ENCODE measurements at regions not wholly inside any gene's neighbourhood (a gene's known extent, or its start where the extent isn't known, plus 50 kb on each side); places are given as distances from the start of the nearest gene placed in this dataset.

DNA sequence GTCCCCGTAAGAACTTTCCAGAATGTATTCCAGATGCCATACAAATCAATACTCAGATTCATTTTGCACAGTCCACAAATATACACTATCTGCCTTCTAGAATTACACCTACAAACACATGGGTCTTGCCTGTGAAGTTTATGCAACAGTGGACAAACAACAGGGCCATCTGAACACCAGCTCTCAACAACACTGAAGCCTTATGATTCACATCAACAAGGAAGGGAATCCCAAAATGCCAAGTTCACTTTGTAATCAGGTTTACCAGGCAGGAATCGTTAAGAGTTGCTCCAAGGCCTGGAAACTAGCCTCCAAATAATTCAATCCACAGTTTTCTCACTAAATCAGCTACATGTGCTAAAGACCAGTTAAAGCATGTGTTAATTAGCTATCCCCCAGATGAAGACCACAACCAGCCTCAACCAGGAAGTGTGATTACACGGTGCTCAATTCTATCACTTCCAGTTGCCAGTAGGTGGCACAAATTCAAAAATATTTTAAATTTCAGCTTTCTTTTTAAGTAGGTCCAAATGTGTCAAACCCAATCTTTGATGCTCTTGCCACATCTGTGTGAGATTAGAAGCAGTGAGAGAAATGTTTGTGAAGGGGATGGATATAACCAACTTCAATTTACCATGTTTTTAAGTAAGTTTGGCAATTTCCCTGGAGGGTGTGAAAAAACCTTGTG lies 139.1 kb upstream of the BDNF start:
- Histone ChIP-seq H3K27me3 (replicated peaks in 1 of 2; ENCODE audit: control insufficient read depth in 2 of 2, insufficient read depth in 2 of 2, low read length in 1 of 2) (no peaks in the 10 kb centered on the region), H3K9me3 (replicated peaks; ENCODE audit: control insufficient read depth, insufficient read depth, low read length) (peaks cover 2% of the 10 kb centered on the region; the same call in 2 of the 3 replicates), H4K20me1 (ENCODE audit: control insufficient read depth, insufficient read depth) (no peaks in the 10 kb centered on the region), H3K79me2 (ENCODE audit: control insufficient read depth, insufficient read depth, low read length) (no peaks in the 10 kb centered on the region), H3K27ac (ENCODE audit: control insufficient read depth, insufficient read depth) (no peak overlapping the region), H3K4me2 (ENCODE audit: control insufficient read depth, insufficient read depth) (no peak overlapping the region), H3K36me3 (ENCODE audit: control insufficient read depth in 2 of 2, insufficient read depth in 2 of 2, low read length in 1 of 2) (no peaks in the 10 kb centered on the region), H3K4me1 (ENCODE audit: control insufficient read depth, insufficient read depth, low read length) (no peaks in the 10 kb centered on the region), H3K9ac (ENCODE audit: control insufficient read depth, insufficient read depth, low read length) (no peak overlapping the region), H2AFZ (ENCODE audit: control insufficient read depth, low read depth, low read length) (no peak overlapping the region), H3K4me3 (no peak overlapping the region)
- ChIA-PET SMC1A (ENCODE audit: uncharacterized antibody, unreplicated experiment) (interaction anchor here (0.6 to 4.0 kb wide), 11 partner anchors 12 to 693 kb away, joined by 3 to 16 read pairs (median 3); no protein-coding TSS in a partner anchor), RAD21 (ENCODE audit: unreplicated experiment) (interaction anchor here (1.0 to 3.1 kb wide), 3 partner anchors 77 to 269 kb away, joined by 4 to 15 read pairs (median 4); partner anchors contain the start of genes KIF18A and METTL15), CTCF (interaction anchor here (0.7 to 2.6 kb wide), 18 partner anchors 8 to 1504 kb away, joined by 3 to 13 read pairs (median 4); no protein-coding TSS in a partner anchor), POLR2A (no interaction called here)
- FAIRE-seq = no peak
- no peak for DNase-seq (ENCODE audit: low read depth, low spot score)
- 28% methylated on average over 3 of the region's 3 CpGs for WGBS (ENCODE audit: insufficient coverage, insufficient replicate concordance, low lambda C conversion rate, missing lambda C conversion rate)
- in situ Hi-C loops (cut with MboI) = no loop called here
- no peak for TF ChIP-seq ETV6 (conservative IDR thresholded peaks at IDR 0.05 in 1 of 2, IDR thresholded peaks at IDR 0.05 in 1 of 2; ENCODE audit: borderline replicate concordance in 1 of 2, low read depth in 1 of 2)
- TF ChIP-seq, protein P1, sequence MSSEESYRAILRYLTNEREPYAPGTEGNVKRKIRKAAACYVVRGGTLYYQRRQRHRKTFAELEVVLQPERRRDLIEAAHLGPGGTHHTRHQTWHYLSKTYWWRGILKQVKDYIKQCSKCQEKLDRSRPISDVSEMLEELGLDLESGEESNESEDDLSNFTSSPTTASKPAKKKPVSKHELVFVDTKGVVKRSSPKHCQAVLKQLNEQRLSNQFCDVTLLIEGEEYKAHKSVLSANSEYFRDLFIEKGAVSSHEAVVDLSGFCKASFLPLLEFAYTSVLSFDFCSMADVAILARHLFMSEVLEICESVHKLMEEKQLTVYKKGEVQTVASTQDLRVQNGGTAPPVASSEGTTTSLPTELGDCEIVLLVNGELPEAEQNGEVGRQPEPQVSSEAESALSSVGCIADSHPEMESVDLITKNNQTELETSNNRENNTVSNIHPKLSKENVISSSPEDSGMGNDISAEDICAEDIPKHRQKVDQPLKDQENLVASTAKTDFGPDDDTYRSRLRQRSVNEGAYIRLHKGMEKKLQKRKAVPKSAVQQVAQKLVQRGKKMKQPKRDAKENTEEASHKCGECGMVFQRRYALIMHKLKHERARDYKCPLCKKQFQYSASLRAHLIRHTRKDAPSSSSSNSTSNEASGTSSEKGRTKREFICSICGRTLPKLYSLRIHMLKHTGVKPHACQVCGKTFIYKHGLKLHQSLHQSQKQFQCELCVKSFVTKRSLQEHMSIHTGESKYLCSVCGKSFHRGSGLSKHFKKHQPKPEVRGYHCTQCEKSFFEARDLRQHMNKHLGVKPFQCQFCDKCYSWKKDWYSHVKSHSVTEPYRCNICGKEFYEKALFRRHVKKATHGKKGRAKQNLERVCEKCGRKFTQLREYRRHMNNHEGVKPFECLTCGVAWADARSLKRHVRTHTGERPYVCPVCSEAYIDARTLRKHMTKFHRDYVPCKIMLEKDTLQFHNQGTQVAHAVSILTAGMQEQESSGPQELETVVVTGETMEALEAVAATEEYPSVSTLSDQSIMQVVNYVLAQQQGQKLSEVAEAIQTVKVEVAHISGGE (CRISPR knock-in tag; IDR thresholded peaks at IDR 0.05) = no peak
- TF ChIP-seq, protein P2, sequence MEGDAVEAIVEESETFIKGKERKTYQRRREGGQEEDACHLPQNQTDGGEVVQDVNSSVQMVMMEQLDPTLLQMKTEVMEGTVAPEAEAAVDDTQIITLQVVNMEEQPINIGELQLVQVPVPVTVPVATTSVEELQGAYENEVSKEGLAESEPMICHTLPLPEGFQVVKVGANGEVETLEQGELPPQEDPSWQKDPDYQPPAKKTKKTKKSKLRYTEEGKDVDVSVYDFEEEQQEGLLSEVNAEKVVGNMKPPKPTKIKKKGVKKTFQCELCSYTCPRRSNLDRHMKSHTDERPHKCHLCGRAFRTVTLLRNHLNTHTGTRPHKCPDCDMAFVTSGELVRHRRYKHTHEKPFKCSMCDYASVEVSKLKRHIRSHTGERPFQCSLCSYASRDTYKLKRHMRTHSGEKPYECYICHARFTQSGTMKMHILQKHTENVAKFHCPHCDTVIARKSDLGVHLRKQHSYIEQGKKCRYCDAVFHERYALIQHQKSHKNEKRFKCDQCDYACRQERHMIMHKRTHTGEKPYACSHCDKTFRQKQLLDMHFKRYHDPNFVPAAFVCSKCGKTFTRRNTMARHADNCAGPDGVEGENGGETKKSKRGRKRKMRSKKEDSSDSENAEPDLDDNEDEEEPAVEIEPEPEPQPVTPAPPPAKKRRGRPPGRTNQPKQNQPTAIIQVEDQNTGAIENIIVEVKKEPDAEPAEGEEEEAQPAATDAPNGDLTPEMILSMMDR (IDR thresholded peaks at IDR 0.05 in 2 of 3, conservative IDR thresholded peaks at IDR 0.05 in 1 of 3; ENCODE audit: control insufficient read depth in 2 of 3, extremely low read depth in 1 of 3, insufficient read depth in 1 of 3, low read depth in 3 of 3, low read length in 3 of 3) = peak in 2 of 3 experiments; percentile 19 to 34; a peak in 3 of 6 replicates
- no peak for TF ChIP-seq MEF2B (IDR thresholded peaks at IDR 0.05; ENCODE audit: partially characterized antibody, poor library complexity, severe bottlenecking)
- TF ChIP-seq SMC3 (IDR thresholded peaks at IDR 0.05; ENCODE audit: borderline replicate concordance, low read length) = 0 out of 2 replicates have a peak, but pooled peaks have one; percentile 14
- TF ChIP-seq, protein P3, sequence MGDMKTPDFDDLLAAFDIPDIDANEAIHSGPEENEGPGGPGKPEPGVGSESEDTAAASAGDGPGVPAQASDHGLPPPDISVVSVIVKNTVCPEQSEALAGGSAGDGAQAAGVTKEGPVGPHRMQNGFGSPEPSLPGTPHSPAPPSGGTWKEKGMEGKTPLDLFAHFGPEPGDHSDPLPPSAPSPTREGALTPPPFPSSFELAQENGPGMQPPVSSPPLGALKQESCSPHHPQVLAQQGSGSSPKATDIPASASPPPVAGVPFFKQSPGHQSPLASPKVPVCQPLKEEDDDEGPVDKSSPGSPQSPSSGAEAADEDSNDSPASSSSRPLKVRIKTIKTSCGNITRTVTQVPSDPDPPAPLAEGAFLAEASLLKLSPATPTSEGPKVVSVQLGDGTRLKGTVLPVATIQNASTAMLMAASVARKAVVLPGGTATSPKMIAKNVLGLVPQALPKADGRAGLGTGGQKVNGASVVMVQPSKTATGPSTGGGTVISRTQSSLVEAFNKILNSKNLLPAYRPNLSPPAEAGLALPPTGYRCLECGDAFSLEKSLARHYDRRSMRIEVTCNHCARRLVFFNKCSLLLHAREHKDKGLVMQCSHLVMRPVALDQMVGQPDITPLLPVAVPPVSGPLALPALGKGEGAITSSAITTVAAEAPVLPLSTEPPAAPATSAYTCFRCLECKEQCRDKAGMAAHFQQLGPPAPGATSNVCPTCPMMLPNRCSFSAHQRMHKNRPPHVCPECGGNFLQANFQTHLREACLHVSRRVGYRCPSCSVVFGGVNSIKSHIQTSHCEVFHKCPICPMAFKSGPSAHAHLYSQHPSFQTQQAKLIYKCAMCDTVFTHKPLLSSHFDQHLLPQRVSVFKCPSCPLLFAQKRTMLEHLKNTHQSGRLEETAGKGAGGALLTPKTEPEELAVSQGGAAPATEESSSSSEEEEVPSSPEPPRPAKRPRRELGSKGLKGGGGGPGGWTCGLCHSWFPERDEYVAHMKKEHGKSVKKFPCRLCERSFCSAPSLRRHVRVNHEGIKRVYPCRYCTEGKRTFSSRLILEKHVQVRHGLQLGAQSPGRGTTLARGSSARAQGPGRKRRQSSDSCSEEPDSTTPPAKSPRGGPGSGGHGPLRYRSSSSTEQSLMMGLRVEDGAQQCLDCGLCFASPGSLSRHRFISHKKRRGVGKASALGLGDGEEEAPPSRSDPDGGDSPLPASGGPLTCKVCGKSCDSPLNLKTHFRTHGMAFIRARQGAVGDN (IDR thresholded peaks at IDR 0.05) = no peak
- TF ChIP-seq ATF7 (IDR thresholded peaks at IDR 0.05; ENCODE audit: low read depth) = no peak
- TF ChIP-seq CREM (IDR thresholded peaks at IDR 0.05; ENCODE audit: low read depth) = no peak
- intact Hi-C loops (cut with micrococcal nuclease; ENCODE audit: unreplicated experiment) = loop anchor here (5.0 kb wide), 2 partner anchors 78 to 117 kb away; no protein-coding TSS in a partner anchor
- no TSS peak for BruUV-seq (replicated peaks)
- peak; percentile 58 for ATAC-seq
